GM18511 (cell line): ENCODE measurements at regions not wholly inside any gene's neighbourhood (a gene's known extent, or its start where the extent isn't known, plus 50 kb on each side); places are given as distances from the start of the nearest gene placed in this dataset.

Source experiments
- ATAC-seq: cut with Tn5 transposase; IDR thresholded peaks from one replicate; pipeline ENCODE4 v1.9.1; 2021; ENCODE audit warnings: mild to moderate bottlenecking, moderate library complexity; ENCODE audit not compliant: unreplicated experiment

DNA sequence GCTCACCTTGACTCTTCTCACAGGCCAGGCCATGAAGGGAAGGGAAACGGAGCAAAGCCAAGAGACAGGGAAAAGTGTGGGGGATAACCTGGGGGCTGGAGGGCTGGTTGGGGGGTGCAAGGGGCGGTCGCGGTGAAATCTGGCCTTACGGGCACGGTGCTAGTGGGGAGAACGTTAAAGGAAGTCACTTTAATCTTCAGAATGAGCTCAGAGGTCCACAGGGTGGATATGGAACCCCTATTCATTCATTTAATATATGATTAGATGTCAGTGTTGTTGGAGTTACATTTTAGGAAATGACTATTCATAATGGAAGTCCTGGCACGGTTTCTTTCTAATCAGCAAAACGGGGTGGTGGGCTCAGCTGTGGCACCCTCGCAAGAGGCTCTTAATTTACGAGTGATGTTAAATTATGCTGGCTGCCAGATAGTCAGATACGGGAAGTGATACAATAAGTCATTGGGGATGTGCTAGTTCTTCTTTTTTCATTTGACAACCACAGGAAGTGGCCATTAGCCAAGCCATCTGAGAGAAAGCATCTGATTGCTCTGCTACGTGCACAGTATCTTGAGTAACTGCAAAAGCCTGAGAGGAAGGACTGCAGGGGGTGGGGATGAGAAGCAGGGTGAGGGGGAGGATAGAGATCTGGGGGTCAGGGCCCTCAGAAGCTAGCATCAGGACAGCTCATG is 253.0 kb downstream of the QKI start:
- ATAC-seq, result peak; percentile 96

DNA sequence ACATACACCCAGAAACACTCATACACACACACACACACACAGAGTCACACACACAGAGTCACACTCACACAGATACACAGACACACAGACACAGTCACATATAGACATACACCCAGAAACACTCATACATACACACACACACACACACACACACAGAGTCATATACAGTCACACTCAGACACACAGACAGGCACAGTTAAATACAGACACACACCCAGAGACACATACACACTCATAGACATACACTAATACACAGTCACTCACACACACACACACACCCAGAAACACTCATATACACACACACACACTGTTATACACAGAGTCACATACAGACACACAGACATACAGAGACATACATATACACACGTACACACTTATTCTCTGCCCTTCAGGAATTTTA is 250.9 kb downstream of the QKI start:
- ATAC-seq, result no peak

DNA sequence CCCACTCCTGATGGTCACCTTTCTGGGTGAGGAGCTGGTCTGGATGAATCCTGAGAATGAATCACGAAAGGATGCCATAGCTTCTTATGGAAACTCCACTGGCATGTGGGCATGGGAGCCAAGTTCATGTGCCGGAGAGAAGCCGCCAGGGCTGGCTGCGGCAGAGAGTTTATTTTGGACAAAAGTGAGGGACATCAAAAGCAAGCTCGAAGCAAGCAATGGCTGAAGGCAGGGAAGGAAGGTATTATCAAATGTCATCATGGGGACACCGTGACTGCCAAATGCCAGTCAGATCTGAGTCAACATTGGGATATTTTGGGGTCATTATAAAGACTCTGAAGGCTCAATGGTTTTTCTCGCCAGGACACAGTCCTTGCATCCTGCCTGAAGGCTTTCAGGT is 249.1 kb downstream of the QKI start:
- ATAC-seq, result no peak

DNA sequence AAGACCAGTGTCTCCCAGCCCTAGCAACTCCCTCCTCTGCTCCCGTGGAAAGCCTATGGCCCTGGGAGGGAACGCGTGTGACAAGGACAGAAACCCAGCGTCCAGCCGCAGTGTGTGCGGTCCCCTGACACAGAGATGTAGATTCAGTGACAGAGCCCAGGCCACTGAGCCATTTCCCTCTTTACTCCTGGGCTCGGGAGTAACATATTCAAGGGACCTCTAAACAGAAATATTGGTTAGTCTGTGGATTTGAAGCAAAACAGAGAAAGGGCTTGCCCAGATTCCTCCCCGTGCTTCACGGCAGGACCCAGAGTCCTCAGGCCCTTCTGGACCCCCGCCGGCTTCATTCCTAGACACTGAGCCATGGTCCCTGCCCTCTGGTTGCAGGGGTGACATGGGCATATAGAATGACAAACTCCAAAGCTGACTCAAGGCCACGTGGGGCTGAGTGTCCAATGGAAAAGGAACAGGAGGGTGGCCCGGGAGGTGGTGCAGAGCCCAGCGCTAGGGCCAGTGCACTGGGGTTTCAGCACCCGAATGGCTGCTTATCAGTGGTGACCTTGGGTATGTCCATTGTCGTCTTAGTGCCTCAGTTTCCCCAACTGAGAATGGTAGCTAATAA is 248.2 kb downstream of the QKI start:
- ATAC-seq, result no peak

DNA sequence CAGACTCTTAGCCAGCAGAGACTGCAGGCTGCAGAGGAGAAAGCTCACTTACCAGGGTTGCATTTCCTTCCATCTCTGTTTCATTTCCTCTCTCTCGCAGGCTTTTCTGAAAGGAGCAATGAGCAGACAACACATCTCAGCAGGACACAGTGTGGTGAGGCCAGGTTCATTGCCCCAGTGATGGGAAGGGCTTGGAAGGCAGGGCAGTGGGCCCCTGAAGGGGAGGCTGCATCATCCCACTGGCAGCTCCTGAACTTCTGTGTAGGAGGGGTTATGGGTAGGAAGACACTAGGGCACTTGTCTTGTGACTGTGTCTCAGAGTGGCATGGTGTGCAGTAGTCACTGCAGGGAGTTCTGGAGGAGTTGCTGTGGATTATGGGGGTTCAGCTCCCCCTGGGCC is 246.8 kb downstream of the QKI start:
- peak; percentile 99 for ATAC-seq

DNA sequence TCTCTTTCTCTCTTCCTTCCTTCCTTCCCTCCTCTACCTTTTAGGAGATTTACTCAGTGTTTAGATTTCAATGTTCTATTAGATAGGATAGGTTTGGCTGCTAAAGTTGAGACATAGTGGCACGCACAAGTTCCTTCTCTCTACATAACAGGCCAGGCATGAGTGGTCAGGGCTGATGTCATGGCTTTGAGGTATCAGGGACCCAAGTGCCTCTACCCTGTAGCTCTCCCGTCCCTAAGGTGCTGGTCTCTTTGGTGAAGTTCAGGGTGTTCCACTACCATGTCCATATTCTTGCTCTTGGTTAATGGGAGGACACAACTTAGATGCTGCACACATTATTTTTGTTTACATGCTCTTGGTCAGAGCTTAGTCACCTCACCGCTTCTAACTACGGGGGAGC is 245.3 kb downstream of the QKI start:
- no peak for ATAC-seq

DNA sequence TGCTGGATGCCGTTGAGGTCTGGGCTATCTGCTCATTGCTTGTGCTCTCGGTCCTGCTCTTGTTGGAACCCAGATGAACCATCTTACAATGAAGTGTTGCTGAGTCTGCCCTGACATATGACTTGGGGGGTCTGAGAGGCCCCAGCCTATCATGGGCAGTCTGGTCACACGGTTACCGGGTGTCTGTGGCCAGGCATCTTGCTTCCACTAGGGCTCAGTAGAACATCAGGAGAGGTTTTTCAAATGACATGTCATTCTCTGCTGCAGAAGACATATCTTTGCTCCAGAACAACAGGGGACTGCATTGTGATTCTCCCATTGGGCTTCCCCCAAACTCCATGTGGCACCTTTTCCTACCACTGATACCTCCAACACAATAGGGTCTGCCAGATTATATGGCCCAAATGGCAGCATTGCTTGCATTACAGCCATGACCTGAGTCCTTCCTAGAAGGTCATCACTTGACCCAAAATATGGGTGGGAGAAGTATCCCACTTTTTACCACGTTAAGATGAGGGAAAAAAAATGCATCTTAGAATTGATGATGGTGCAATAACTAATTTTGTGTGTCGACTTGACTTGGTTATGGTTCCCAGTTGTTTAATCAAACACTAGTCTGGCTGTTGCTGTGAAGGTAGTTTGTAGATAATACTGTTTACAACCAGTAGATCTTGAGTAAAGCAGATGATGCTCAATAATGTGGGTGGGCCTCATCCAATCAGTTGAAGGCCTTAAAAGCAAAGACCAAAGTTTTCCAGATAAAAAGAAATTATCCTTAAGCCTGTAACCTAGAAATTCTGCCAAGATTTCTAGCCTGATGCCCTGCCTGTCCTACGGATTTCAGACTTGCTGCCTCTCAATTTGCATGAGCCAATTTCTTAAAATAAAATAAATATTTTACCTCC is 241.0 kb downstream of the QKI start:
- peak; percentile 66 for ATAC-seq

DNA sequence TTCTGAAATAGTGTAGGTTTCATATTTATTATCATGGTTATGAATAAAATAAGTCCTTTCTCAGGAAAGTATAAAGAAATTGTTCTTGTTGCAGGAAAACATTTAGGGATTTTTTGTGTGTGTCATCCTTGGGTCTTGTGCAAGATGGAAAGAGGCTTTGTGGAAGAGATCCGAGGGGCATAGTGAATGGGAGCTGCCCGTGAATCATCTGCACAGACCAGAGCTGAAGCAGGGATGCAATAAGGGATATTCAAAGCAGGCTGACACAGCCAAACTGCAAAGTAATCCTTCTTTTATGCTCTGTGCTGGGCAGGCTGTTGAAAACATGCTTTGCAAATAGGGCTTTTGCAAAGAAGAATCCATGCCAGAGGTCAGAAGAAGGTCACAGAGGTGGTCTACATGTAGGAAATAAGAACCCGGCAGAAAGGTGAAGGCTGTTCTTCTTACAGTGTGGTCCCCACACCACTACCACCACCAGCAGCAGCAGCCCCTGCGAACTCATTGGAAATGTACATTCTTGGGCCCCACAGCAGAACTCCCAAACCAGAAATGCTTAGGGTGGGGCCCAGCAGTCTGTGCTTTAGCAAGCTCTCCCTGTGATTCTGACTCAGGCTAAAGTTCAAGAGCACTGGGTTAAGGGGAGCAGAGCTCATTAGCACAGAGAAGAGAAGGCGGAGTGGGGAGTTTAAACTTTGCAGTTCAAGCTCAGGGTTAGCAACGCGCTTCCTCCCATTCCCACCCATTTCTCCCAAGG is 237.6 kb downstream of the QKI start:
- no peak for ATAC-seq

DNA sequence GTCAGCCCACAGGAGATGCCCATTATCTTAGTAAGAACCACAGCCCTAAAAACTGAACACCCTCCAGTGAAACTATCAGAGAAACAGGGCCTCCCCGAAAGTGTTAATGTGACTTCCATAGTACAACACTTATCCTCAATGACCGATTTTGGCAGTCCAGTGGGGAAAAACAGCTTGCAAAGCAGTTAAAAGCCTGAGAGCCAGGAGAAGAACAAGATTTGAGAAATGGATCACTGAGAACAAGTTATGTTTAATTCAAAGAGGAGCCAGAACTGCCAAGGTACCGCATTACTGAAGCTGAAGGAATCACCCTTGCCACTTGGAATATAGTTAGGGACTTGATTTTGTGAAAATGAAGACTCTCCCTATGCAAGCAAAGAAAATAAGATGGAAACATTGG is 236.9 kb downstream of the QKI start:
- no peak for ATAC-seq

DNA sequence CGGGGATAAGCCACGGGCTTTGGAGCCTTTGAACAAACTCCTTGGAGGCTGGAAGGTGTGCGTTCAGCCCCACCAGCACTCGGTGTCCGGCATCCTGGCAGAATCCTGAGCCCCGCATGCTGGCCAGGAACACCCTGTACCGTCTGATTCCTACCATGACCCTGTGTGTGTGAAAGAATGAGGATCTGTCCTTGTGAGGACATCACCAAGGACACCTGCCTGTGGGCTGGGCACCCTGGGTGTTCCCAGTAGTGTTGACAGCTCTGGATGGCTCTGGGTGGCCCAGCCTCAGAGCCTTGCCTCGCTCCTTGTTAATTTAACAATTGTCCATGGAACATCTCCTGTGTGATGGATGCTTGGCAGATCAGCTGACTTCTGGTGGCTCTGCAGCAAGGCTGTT is 234.3 kb downstream of the QKI start:
- no peak for ATAC-seq

DNA sequence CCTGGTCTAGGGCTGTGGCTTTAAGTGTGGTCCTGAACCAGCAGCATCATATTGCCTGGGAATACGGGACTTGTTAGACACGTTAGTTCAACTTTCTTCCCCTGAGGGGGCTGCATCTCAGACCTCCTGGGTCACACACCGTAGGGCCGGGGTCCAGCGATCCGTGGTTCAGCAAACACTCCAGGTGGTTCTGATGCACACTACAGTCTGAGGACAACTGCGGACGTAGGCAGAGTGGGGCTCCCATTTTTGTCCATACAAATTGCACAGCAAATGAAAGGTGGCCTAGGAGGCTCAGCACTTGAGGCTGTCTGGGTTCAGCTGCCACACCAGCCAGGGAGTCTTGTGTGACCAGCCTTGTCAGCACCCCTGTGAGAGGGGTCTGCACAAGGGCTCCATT is 233.1 kb downstream of the QKI start:
- ATAC-seq, result no peak

DNA sequence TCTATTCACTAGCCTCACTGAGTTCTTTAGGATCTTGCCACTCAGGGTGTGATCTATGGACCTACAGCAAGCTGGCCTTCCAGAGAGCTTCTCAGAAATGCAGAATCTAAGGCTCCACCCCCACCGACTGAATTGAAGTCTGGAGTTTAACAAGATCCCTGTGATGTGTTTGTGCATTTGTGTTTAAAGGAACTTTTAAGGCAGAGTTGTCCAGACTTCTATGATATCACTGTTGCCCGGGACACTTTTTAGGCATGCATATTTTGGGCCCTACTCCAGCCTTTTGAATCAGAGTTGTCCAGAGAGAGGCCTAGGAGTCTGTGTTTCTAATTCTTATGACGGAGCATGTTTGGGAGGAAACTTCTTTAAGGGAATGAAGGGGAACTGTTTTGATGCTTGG is 232.3 kb downstream of the QKI start:
- ATAC-seq, result no peak

DNA sequence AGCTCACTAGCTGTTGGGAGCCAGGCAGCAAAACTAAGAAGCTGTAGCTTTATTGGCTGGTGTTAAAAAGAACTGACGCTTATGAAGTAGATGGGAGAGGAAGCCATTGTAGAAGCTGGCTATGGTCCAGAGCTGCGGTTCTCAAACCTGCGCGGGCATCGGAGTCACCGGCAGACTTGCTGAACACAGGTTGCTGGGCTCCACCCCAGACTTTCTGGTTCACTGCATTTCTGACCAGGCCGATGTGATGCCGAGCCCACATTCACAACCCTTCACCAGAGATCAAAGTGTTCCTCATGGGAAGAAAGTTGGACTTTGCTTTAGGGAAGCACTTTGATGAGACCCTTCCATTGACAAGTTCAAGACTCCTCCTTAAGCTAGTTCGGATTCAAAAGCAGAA is 231.6 kb downstream of the QKI start:
- no peak for ATAC-seq

DNA sequence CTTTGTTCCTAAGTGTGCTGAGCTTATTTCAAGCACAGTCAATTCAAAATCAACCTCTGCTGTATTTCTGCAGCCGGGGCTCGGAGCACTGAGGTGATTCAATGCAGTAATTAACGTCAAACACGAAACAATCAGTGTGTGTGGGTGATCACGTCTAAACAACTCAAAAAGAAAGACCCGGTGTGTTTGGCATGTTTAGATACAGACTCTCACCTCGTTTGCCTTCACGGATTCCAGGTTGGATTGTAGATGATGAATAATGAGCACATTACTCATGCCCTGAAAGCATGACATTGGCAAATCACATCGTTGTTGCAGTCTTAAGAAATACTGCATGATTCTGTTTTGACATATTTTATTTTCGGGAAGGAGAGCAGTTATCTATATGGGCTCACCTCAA is 231.0 kb downstream of the QKI start:
- no peak for ATAC-seq

DNA sequence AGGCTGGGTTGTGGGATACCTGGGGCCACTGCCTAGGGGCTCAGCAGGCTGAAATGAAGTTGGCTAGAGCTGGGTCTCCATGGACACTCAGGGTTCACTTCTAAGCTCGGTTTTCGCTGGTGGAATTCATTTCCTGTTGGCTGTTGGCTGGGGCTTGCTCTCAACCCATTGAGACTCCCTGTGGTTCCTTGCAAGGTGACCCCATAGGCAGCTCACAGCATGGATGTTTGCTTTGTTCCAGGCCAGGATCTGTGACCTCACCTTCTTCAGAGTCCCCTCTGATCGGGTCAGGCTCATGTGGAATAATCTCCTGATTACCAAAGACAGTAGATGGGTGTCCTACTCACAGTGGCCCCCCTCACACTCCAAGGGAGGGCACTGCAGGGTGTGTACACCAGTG is 229.3 kb downstream of the QKI start:
- no peak for ATAC-seq

DNA sequence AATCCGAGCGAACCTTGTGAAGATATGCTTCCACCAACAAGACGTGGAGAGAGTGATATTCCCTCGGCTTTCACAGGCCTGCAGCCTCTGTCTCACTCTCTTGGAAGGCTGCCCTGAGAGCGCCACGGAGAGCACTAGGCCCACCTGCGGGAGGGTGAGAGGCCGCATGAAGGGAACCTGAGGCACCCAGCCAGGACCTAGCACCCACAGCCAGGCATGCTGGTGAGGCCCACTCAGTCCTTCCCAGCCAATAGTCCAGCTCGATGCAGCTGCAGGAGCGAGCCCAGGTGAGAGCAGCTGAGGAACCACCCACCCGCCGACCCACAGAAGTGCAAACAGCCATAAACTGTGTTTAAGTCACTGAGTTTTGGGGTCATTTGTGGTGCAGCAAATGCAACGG is 227.2 kb downstream of the QKI start:
- ATAC-seq, result no peak

DNA sequence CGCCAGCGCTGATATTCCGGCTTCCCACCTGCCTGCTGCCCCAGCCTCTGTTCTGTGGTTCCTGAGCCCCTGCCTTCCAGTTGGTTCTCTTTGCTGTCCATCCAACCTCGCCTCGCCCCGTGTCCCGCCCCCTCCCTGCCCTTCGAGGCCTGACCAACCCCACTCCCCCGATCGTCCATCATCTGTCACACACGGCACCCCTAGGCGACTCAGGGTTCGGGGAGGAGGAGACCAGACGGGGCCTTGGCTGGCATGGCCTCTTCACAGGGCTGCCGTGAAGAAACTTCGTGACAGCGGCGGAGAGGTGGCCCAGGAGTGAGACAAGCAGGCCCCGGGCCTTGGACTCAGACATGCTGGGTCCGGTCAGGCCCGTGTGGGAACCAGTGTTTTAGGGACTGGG is 226.1 kb downstream of the QKI start:
- no peak for ATAC-seq

DNA sequence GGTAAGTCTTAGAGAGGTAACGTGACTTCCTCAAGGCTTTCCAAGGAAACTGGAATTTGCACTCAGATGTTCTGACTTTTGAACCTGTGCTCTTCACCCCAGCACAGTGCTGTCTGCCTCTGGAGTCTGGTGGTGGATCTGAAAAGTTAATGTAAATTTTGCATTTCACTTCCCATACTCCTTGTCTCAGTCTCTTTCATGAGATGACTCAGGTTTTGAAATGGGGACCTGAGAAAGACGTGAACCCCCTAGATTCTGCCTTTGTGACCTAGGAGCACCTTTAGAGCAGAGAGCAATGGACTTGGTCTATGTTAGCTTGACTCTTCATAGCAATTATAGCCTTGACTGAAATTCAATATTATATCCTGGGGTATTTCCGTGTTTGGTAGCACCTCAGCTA is 223.0 kb downstream of the QKI start:
- no peak for ATAC-seq

DNA sequence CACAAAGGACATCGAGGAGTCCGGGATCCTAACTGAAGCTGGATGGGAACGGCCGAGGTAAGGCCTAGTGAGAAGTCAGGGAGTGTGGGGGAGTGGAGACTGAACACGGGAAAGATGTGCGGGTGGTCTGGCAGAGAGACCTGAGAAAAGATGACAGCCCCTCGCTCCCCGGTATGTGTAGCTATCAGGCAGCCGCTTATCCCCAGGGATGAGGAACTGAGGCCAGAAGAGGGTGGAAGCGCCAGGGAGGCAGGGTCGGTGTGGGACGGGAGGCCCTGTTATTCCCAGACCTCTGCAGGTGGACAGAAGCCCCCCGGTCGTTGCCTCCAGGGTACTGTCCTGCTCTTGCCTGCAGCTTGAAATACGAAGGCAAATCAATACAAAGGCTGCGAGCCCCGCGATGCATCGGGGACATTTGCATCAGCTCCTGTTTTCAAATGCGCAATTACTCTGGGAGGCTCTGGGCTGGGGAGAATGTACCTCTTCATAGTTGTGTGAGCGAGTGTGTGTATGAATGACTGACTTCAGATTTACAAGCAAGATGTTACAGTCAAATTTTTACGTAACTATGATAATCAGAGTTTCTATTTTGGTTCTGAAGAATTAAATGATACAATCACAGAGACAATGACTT is 221.3 kb downstream of the QKI start:
- ATAC-seq, result no peak

DNA sequence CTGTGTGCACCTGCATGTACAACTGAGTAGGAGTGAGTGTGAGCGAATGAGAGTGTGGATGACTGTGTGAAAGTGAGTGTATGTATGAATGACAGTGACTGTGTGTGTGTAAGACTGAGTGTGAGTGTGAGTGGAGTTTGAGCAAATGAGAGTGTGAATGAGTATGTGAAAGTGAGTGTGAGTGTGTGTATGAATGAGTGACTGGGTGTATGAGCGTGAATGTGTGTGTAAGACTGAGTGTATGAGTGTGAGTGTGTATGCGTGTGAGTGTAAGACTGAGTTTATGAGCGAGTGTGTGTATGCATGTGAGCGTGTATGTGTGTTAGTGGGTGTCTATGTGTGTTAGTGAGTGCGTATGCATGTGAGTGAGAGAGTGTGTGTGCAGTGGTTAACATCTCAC is 220.8 kb downstream of the QKI start:
- no peak for ATAC-seq
